H1 (cell line): ENCODE measurements at regions not wholly inside any gene's neighbourhood (a gene's known extent, or its start where the extent isn't known, plus 50 kb on each side); places are given as distances from the start of the nearest gene placed in this dataset.

Source experiments
- CTCF ChIA-PET: fragments of 300-600 bp; sonication (Branson Sonifier 250); formaldehyde crosslinking; loops from one replicate; lab custom pipeline; 2021; ENCODE audit not compliant: partially characterized antibody; lab: Charles Lee
- POLR2A ChIA-PET: fragments of 300-600 bp; sonication (Branson Sonifier 250); formaldehyde crosslinking; loops from one replicate; lab custom pipeline; 2021; ENCODE audit warnings: inconsistent platforms; ENCODE audit not compliant: partially characterized antibody; lab: Charles Lee
- DNase-seq, 2 experiments: peaks; one replicate each; pipeline versions ENCODE4 v3.0.0 to v3.0.0-alpha.2; 2010 to 2022; ENCODE audit warnings: low spot score in 2 of 2, low read depth in 1 of 2, mixed read lengths in 1 of 2
- FAIRE-seq: peaks from 2 replicates; lab custom pipeline; 2011; peaks lifted over from hg19 to GRCh38; lab: Jason Lieb, UNC
- H2AFZ ChIP-seq: 2 replicates; pipeline ENCODE4 v1.8.1; 2012; ENCODE audit warnings: low read length, inconsistent platforms
- H2AK5ac ChIP-seq: 2 replicates; pipeline ENCODE4 v1.6.1; 2013; ENCODE audit warnings: low read depth, low read length
- H2BK120ac ChIP-seq: replicated peaks from 2 replicates; pipeline ENCODE3; 2013; ENCODE audit warnings: low read depth, low read length, inconsistent platforms
- H2BK12ac ChIP-seq: 2 replicates; pipeline ENCODE4 v1.6.1; 2013; ENCODE audit warnings: low read depth, low read length
- H2BK15ac ChIP-seq: 2 replicates; pipeline ENCODE4 v1.6.1; 2013; ENCODE audit warnings: low read length
- H2BK20ac ChIP-seq: 2 replicates; pipeline ENCODE4 v1.6.1; 2013; ENCODE audit warnings: low read length
- H2BK5ac ChIP-seq: 2 replicates; pipeline ENCODE4 v1.6.1; 2013; ENCODE audit warnings: low read depth, low read length
- H3K14ac ChIP-seq: 2 replicates; pipeline ENCODE4 v1.6.1; 2013; ENCODE audit warnings: inconsistent platforms; ENCODE audit not compliant: insufficient read length
- H3K18ac ChIP-seq: 2 replicates; pipeline ENCODE4 v1.6.1; 2013; ENCODE audit warnings: low read length; ENCODE audit errors: extremely low read depth
- H3K23ac ChIP-seq: 2 replicates; pipeline ENCODE4 v1.6.1; 2013; ENCODE audit warnings: inconsistent platforms; ENCODE audit not compliant: insufficient read length
- H3K23me2 ChIP-seq: 2 replicates; pipeline ENCODE4 v1.6.1; 2013; ENCODE audit warnings: low read depth, low read length
- H3K27ac ChIP-seq: 2 replicates; pipeline ENCODE4 v1.6.1; 2011; ENCODE audit warnings: low read depth, low read length, inconsistent platforms
- H3K27me3 ChIP-seq, 4 experiments: replicated peaks in 1 of 4; 1 replicate in 1 of 4; 2 replicates in 3 of 4; pipeline versions ENCODE4 v1.6.1 to v1.8.1; 2011 to 2013; ENCODE audit warnings: low read length in 3 of 4, mild to moderate bottlenecking in 3 of 4, inconsistent platforms in 2 of 4, mixed read lengths in 2 of 4, moderate library complexity in 1 of 4; ENCODE audit not compliant: control insufficient read depth in 3 of 4, insufficient read depth in 3 of 4; ENCODE audit errors: extremely low read depth in 1 of 4
- H3K36me3 ChIP-seq, 4 experiments: 2 replicates each; pipeline versions ENCODE4 v1.6.1 to v1.8.1; 2011 to 2013; ENCODE audit warnings: mild to moderate bottlenecking in 4 of 4, low read length in 3 of 4, moderate library complexity in 2 of 4, control low read depth in 1 of 4, inconsistent platforms in 1 of 4; ENCODE audit not compliant: insufficient read depth in 4 of 4, control insufficient read depth in 2 of 4
- H3K4ac ChIP-seq: replicated peaks from 2 replicates; pipeline ENCODE3; 2013; ENCODE audit warnings: low read length, low read depth, mixed read lengths, inconsistent platforms; ENCODE audit not compliant: insufficient read length
- H3K4me1 ChIP-seq, 4 experiments: replicated peaks in 1 of 4; 1 replicate in 1 of 4; 2 replicates in 3 of 4; pipeline versions ENCODE4 v1.6.1 to v1.8.1; 2011 to 2013; ENCODE audit warnings: low read length in 3 of 4, inconsistent platforms in 2 of 4, mixed read lengths in 1 of 4; ENCODE audit not compliant: insufficient read depth in 4 of 4, control insufficient read depth in 3 of 4
- H3K4me2 ChIP-seq, 2 experiments: 2 replicates each; pipeline versions ENCODE4 v1.6.1 to v1.8.1; 2011 to 2013; ENCODE audit warnings: low read depth in 2 of 2, low read length in 2 of 2, control low read depth in 1 of 2, inconsistent platforms in 1 of 2, mild to moderate bottlenecking in 1 of 2; ENCODE audit not compliant: insufficient read depth in 1 of 2
- H3K4me3 ChIP-seq, 4 experiments: fragments of 200-600, 300-600 bp in 1 of 4; sonication (generic), shearing (Covaris generic), sonication (Bioruptor Twin) in 1 of 4; 2 replicates each; pipeline versions ENCODE4 v1.5.1 to v1.8.1; 2011 to 2016; ENCODE audit warnings: low read length in 4 of 4, low read depth in 3 of 4, control low read depth in 2 of 4, inconsistent platforms in 2 of 4, mild to moderate bottlenecking in 2 of 4, mixed read lengths in 1 of 4, moderate library complexity in 1 of 4; ENCODE audit not compliant: insufficient read depth in 2 of 4; ENCODE audit errors: extremely low read depth in 1 of 4
- H3K56ac ChIP-seq: replicated peaks from 2 replicates; pipeline ENCODE3; 2013; ENCODE audit warnings: low read depth, mild to moderate bottlenecking, mixed read lengths, low read length, inconsistent platforms; ENCODE audit not compliant: insufficient read length
- H3K79me1 ChIP-seq: 2 replicates; pipeline ENCODE4 v1.6.1; 2013; ENCODE audit warnings: low read depth, low read length, control low read depth
- H3K79me2 ChIP-seq, 2 experiments: 2 replicates each; pipeline versions ENCODE4 v1.6.1 to v1.8.1; 2012 to 2013; ENCODE audit warnings: low read length in 2 of 2, mild to moderate bottlenecking in 2 of 2, inconsistent platforms in 1 of 2; ENCODE audit not compliant: insufficient read depth in 2 of 2, control insufficient read depth in 1 of 2
- H3K9ac ChIP-seq, 4 experiments: replicated peaks in 1 of 4; 1 replicate in 1 of 4; 2 replicates in 3 of 4; pipeline versions ENCODE4 v1.6.1 to v1.8.1; 2011 to 2013; ENCODE audit warnings: low read depth in 3 of 4, low read length in 3 of 4, control low read depth in 2 of 4, mild to moderate bottlenecking in 2 of 4, moderate library complexity in 2 of 4, inconsistent platforms in 1 of 4; ENCODE audit errors: extremely low read depth in 1 of 4
- H3K9me3 ChIP-seq, 2 experiments: 2 replicates each; pipeline versions ENCODE4 v1.6.1 to v1.8.1; 2012 to 2013; ENCODE audit warnings: mild to moderate bottlenecking in 2 of 2, moderate library complexity in 2 of 2, control low read depth in 1 of 2, inconsistent platforms in 1 of 2, low read depth in 1 of 2, low read length in 1 of 2, mixed read lengths in 1 of 2; ENCODE audit not compliant: insufficient read depth in 2 of 2
- H4K20me1 ChIP-seq, 2 experiments: replicated peaks in 1 of 2; 2 replicates each; pipeline versions ENCODE3 to v1.8.1; 2011 to 2013; ENCODE audit warnings: inconsistent platforms in 2 of 2, low read length in 2 of 2, mild to moderate bottlenecking in 1 of 2; ENCODE audit not compliant: insufficient read depth in 2 of 2, control insufficient read depth in 1 of 2
- H4K5ac ChIP-seq: 2 replicates; pipeline ENCODE4 v1.6.1; 2013; ENCODE audit warnings: low read length, low read depth, mixed read lengths, inconsistent platforms; ENCODE audit not compliant: insufficient read length
- H4K8ac ChIP-seq: 2 replicates; pipeline ENCODE4 v1.8.0; 2013; ENCODE audit warnings: mild to moderate bottlenecking, moderate library complexity, low read length, inconsistent platforms; ENCODE audit not compliant: insufficient read depth; ENCODE audit errors: extremely low read depth
- H4K91ac ChIP-seq: replicated peaks from 2 replicates; pipeline ENCODE3; 2013; ENCODE audit warnings: low read length, mixed read lengths, inconsistent platforms; ENCODE audit not compliant: insufficient read length
- HDAC2 ChIP-seq, 2 experiments: fragments of 300-600 bp in 1 of 2; sonication (generic) in 1 of 2; IDR thresholded peaks; 2 replicates each; pipeline ENCODE4 v1.6.1; 2011 to 2012; ENCODE audit warnings: low read depth in 2 of 2, low read length in 2 of 2, mild to moderate bottlenecking in 2 of 2, moderate library complexity in 2 of 2, borderline replicate concordance in 1 of 2, inconsistent platforms in 1 of 2
- RAD21 ChIP-seq, 2 experiments: IDR thresholded peaks in 1 of 2; conservative IDR thresholded peaks in 1 of 2; 2 replicates each; pipeline ENCODE4 v1.6.1; 2011; ENCODE audit warnings: low read depth in 2 of 2, low read length in 2 of 2, improper control_type of control experiment in 1 of 2, inconsistent platforms in 1 of 2, mild to moderate bottlenecking in 1 of 2, moderate library complexity in 1 of 2
- WGBS, 2 experiments: shearing (Covaris generic) in 1 of 2; methylation state at CpG; one replicate each; pipeline versions ENCODE4 v1.1.6 to v1.1.7; 2013 to 2015; ENCODE audit warnings: low lambda C conversion rate in 2 of 2, mixed read lengths in 2 of 2, inconsistent platforms in 1 of 2, low coverage in 1 of 2, missing lambda C conversion rate in 1 of 2; ENCODE audit not compliant: insufficient replicate concordance in 2 of 2, insufficient coverage in 1 of 2, insufficient read length in 1 of 2; ENCODE audit errors: extremely low coverage in 1 of 2, missing lambda C conversion rate in 1 of 2; 5-methylcytosine and 5-hydroxymethylcytosine counted together
- TF ChIP-seq, protein P1 (sequence below), 3 experiments: IDR thresholded peaks; 1 replicate in 2 of 3; 2 replicates in 1 of 3; pipeline versions ENCODE4 v1.5.1 to v1.6.1; 2011; ENCODE audit warnings: low read length in 3 of 3, mild to moderate bottlenecking in 3 of 3, inconsistent platforms in 2 of 3, low read depth in 1 of 3, moderate library complexity in 1 of 3; ENCODE audit not compliant: insufficient read depth in 1 of 3; ENCODE audit errors: control extremely low read depth in 1 of 3

- Histone ChIP-seq H4K8ac (no peak overlapping the region), H4K91ac (no peak overlapping the region), H2AK5ac (no peak overlapping the region), H2AFZ (no peak overlapping the region), H3K56ac (no peak overlapping the region), H3K4me3 (no peak overlapping the region), H2BK12ac (no peak overlapping the region), H3K36me3 (no peaks in the 10 kb centered on the region), H3K4me2 (no peak overlapping the region), H3K4ac (no peak overlapping the region), H3K14ac (no peak overlapping the region), H4K5ac (no peak overlapping the region), H4K20me1 (no peaks in the 10 kb centered on the region), H2BK5ac (no peak overlapping the region), H3K23ac (no peak overlapping the region), H3K23me2 (no peaks in the 10 kb centered on the region), H3K27me3 (no peaks in the 10 kb centered on the region), H3K4me1 (no peaks in the 10 kb centered on the region), H2BK120ac (no peak overlapping the region), H3K9ac (no peak overlapping the region), H3K9me3 (no peaks in the 10 kb centered on the region), H3K79me1 (no peaks in the 10 kb centered on the region), H3K79me2 (no peaks in the 10 kb centered on the region), H3K18ac (no peak overlapping the region), H2BK15ac (no peak overlapping the region), H3K27ac (no peak overlapping the region), H2BK20ac (no peak overlapping the region)
- 93% methylated on average over 3 of the region's 3 CpGs; no CpG with 5 or more reads in 1 of the 2 experiments for WGBS, 2 experiments
- DNase-seq = no peak
- FAIRE-seq = no peak
- TF ChIP-seq, protein P1, sequence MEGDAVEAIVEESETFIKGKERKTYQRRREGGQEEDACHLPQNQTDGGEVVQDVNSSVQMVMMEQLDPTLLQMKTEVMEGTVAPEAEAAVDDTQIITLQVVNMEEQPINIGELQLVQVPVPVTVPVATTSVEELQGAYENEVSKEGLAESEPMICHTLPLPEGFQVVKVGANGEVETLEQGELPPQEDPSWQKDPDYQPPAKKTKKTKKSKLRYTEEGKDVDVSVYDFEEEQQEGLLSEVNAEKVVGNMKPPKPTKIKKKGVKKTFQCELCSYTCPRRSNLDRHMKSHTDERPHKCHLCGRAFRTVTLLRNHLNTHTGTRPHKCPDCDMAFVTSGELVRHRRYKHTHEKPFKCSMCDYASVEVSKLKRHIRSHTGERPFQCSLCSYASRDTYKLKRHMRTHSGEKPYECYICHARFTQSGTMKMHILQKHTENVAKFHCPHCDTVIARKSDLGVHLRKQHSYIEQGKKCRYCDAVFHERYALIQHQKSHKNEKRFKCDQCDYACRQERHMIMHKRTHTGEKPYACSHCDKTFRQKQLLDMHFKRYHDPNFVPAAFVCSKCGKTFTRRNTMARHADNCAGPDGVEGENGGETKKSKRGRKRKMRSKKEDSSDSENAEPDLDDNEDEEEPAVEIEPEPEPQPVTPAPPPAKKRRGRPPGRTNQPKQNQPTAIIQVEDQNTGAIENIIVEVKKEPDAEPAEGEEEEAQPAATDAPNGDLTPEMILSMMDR (IDR thresholded peaks at IDR 0.05; ENCODE audit: control extremely low read depth in 1 of 3, insufficient read depth in 1 of 3, low read depth in 1 of 3, low read length in 3 of 3) = peak in 1 of 3 experiments; percentile 20; a peak in 1 of 4 replicates
- TF ChIP-seq RAD21 (IDR thresholded peaks at IDR 0.05 in 1 of 2, conservative IDR thresholded peaks at IDR 0.05 in 1 of 2; ENCODE audit: low read depth in 2 of 2, low read length in 2 of 2) = peak in 1 of 2 experiments; percentile 26; a peak in 1 of 4 replicates
- no peak for TF ChIP-seq HDAC2 (IDR thresholded peaks at IDR 0.05; ENCODE audit: borderline replicate concordance in 1 of 2, low read depth in 2 of 2, low read length in 2 of 2)
- CTCF ChIA-PET = interaction anchor here (0.6 to 1.6 kb wide), 5 partner anchors 31 to 211 kb away, joined by 3 to 4 read pairs (median 3); no protein-coding TSS in a partner anchor
- POLR2A ChIA-PET = no interaction called here
These were observed 414.3 kb downstream of the AMY1C start for GRCh38 chr1:104163912-104164476.
